ENCODE measurements at regions not wholly inside any gene's neighbourhood (a gene's known extent, or its start where the extent isn't known, plus 50 kb on each side); places are given as distances from the start of the nearest gene placed in this dataset.

GRCh38 chr9:75333624-75334023, 245.3 kb downstream of the OSTF1 start:
- Histone ChIP-seq H3K9ac (ENCODE audit: insufficient read depth, low read depth, low read length) (no peak overlapping the region), H3K4me2 (ENCODE audit: low read depth, low read length) (no peak overlapping the region), H3K36me3 (replicated peaks in 1 of 2; ENCODE audit: control insufficient read depth in 1 of 2, insufficient read depth in 2 of 2, low read length in 2 of 2) (no peaks in the 10 kb centered on the region), H2AFZ (ENCODE audit: low read length) (no peak overlapping the region), H3K27me3 (ENCODE audit: control insufficient read depth in 1 of 2, insufficient read depth in 2 of 2, low read length in 2 of 2) (no peaks in the 10 kb centered on the region), H4K20me1 (ENCODE audit: insufficient read depth, low read length) (no peaks in the 10 kb centered on the region), H3K79me2 (ENCODE audit: insufficient read depth, low read length) (no peaks in the 10 kb centered on the region), H3K27ac (ENCODE audit: extremely low read length, insufficient read depth, low read length) (no peak overlapping the region), H3K9me3 (ENCODE audit: low read length) (no peaks in the 10 kb centered on the region), H3K4me1 (ENCODE audit: insufficient read depth, low read length) (no peaks in the 10 kb centered on the region), H3K4me3 (replicated peaks in 1 of 3; ENCODE audit: insufficient read depth in 1 of 3, low read depth in 2 of 3, low read length in 3 of 3) (no peak overlapping the region)
- DNase-seq (ENCODE audit: low spot score) (no peak), ATAC-seq (no peak), FAIRE-seq (no peak)
- peak; percentile 11; the same call in 1 of the 2 replicates for TF ChIP-seq STAG1 (CRISPR knock-in tag; IDR thresholded peaks at IDR 0.05)
- TF ChIP-seq HDAC6 (IDR thresholded peaks at IDR 0.05; ENCODE audit: low read depth, low read length): no peak
- TF ChIP-seq SOX13 (IDR thresholded peaks at IDR 0.05): no peak
- no peak for TF ChIP-seq SOX13 (CRISPR knock-in tag; conservative IDR thresholded peaks at IDR 0.05 in 1 of 2, IDR thresholded peaks at IDR 0.05 in 1 of 2)
- no peak for TF ChIP-seq ZNF318 (CRISPR knock-in tag; IDR thresholded peaks at IDR 0.05)
- 0 out of 2 replicates have a peak, but pooled peaks have one; percentile 4 for TF ChIP-seq CTCF (CRISPR knock-in tag; IDR thresholded peaks at IDR 0.05)
- TF ChIP-seq ZNF354B (CRISPR knock-in tag; IDR thresholded peaks at IDR 0.05): no peak
- in situ Hi-C loops (cut with HindIII; ENCODE audit: extremely low pct_ligation_motif_present, low pct_unique_long_range_greater_than_20kb) (no loop called here), intact Hi-C loops (cut with micrococcal nuclease; ENCODE audit: unreplicated experiment) (no loop called here)
- CTCF ChIA-PET (ENCODE audit: low intra/inter-chr PET ratio, low total read pairs): no interaction called here
- BruUV-seq (replicated peaks): no TSS peak
- POLR2A ChIA-PET: no interaction called here
- WGBS (ENCODE audit: low lambda C conversion rate): 2% methylated on average over 2 of the region's 2 CpGs
